ENCODE measurements at regions not wholly inside any gene's neighbourhood (a gene's known extent, or its start where the extent isn't known, plus 50 kb on each side); places are given as distances from the start of the nearest gene placed in this dataset.

DNA sequence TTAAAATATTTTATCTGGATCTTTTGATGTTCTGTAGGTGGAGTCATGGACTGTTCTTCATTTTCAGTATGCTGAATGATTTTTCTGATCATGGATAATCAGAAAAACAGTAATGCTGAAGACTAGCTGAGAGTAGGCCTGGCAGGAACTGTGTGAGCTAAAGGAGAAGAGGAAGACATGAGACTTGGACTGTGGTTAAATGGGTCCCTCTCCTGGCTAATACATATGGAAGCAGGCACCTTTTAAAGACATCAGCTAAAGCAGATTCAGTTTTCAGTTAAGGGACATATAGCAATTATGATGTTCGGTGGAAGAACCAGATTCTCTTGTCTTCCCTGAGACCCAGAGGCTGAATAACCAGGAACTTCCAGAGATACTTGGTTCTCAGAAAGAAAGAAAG lies 169.4 kb downstream of the OLFM4 start:
- H3K4me3 Mint-ChIP-seq (ENCODE audit: low read depth): no peak overlapping the region
- H3K36me3 Mint-ChIP-seq (ENCODE audit: insufficient read depth): no peaks in the 10 kb centered on the region
- DNase-seq (ENCODE audit: low spot score, unreplicated experiment): no peak
- peaks cover 34% of the 10 kb centered on the region for H3K27me3 Mint-ChIP-seq
- no peaks in the 10 kb centered on the region for H3K9me3 Mint-ChIP-seq (ENCODE audit: low read depth)
- no peak for TF ChIP-seq CTCF (IDR thresholded peaks at IDR 0.05; ENCODE audit: unreplicated experiment)
- no peaks in the 10 kb centered on the region for H3K4me1 Mint-ChIP-seq (ENCODE audit: low read depth)
- H3K27ac Mint-ChIP-seq: no peak overlapping the region

- Mint-ChIP-seq H3K36me3 (ENCODE audit: insufficient read depth) (no peaks in the 10 kb centered on the region), H3K27me3 (peaks cover 40% of the 10 kb centered on the region), H3K4me3 (ENCODE audit: low read depth) (no peak overlapping the region), H3K4me1 (ENCODE audit: low read depth) (no peaks in the 10 kb centered on the region), H3K27ac (no peak overlapping the region), H3K9me3 (ENCODE audit: low read depth) (no peaks in the 10 kb centered on the region)
- TF ChIP-seq CTCF (IDR thresholded peaks at IDR 0.05; ENCODE audit: unreplicated experiment): no peak
- no peak for DNase-seq (ENCODE audit: low spot score, unreplicated experiment)
Observed at GRCh38 chr13:53198736-53199135, 170.1 kb downstream of the OLFM4 start.

- no peak for TF ChIP-seq CTCF (IDR thresholded peaks at IDR 0.05; ENCODE audit: unreplicated experiment)
- peaks cover 54% of the 10 kb centered on the region for H3K27me3 Mint-ChIP-seq
- H3K36me3 Mint-ChIP-seq (ENCODE audit: insufficient read depth): no peaks in the 10 kb centered on the region
- no peaks in the 10 kb centered on the region for H3K9me3 Mint-ChIP-seq (ENCODE audit: low read depth)
- no peak overlapping the region for H3K27ac Mint-ChIP-seq
- H3K4me3 Mint-ChIP-seq (ENCODE audit: low read depth): no peak overlapping the region
- no peak for DNase-seq (ENCODE audit: low spot score, unreplicated experiment)
- H3K4me1 Mint-ChIP-seq (ENCODE audit: low read depth): no peaks in the 10 kb centered on the region
Observed at GRCh38 chr13:53200075-53200474, 171.5 kb downstream of the OLFM4 start.

DNA sequence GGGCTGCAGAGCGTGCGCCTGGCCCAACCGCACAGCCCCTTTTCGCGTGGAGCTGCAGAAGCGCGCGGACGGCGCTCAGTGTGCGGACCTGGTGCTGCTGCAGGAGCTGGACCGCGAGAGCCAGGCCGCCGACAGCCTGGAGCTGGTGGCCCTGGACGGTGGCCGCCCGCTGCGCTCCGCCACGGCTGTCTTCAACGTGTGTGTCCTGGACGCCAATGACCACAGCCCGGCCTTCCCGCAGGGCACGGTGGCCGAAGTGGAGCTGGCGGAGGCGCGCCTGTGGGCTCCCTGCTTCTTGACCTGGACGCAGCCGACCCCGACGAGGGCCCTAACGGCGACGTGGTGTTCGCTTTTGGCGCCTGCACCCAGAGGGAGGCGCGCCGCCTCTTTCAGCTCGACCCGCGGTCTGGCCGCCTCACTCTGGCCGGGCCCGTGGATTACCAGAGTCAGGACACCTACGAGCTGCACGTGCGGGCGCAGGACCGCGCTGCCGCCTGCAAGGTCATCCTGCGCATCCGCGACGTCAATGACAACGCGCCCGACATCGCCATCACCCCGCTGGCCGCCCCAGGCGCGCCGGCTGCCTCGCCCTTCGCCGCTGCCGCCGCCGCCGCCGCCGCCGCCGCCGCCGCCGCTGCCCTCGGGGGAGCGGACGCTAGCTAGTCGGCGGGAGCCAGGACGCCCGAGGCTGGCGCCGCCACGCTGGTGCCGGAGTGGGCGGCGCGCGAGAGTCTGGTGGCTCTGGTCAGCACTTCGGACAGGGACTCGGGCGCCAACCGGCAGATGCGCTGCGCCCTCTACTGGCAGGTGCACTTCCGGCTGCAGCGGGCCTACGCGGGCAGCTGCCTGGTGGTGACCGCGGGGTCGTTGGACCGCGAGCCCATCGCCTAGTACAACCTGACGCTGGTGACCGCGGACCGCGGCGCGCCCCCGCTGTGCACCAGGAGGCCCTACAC lies 172.2 kb downstream of the OLFM4 start:
- H3K36me3 Mint-ChIP-seq (ENCODE audit: insufficient read depth): no peaks in the 10 kb centered on the region
- H3K27me3 Mint-ChIP-seq: peaks cover 58% of the 10 kb centered on the region
- peak overlapping the region; percentile 44 for H3K4me3 Mint-ChIP-seq (ENCODE audit: low read depth)
- H3K9me3 Mint-ChIP-seq (ENCODE audit: low read depth): no peaks in the 10 kb centered on the region
- peak; percentile 73 for DNase-seq (ENCODE audit: low spot score, unreplicated experiment)
- H3K4me1 Mint-ChIP-seq (ENCODE audit: low read depth): no peaks in the 10 kb centered on the region
- no peak overlapping the region for H3K27ac Mint-ChIP-seq
- TF ChIP-seq CTCF (IDR thresholded peaks at IDR 0.05; ENCODE audit: unreplicated experiment): peak; percentile 96

GRCh38 chr13:53201454-53202225 lies 173.0 kb downstream of the OLFM4 start:
- TF ChIP-seq CTCF (IDR thresholded peaks at IDR 0.05; ENCODE audit: unreplicated experiment): peak; percentile 48
- H3K9me3 Mint-ChIP-seq (ENCODE audit: low read depth): no peaks in the 10 kb centered on the region
- H3K27me3 Mint-ChIP-seq: peaks cover 62% of the 10 kb centered on the region

More at GRCh38 chr13:53201454-53202225, 173.0 kb downstream of the OLFM4 start:
- peak; percentile 23 for DNase-seq (ENCODE audit: low spot score, unreplicated experiment)
- H3K4me1 Mint-ChIP-seq (ENCODE audit: low read depth): no peaks in the 10 kb centered on the region
- no peak overlapping the region for H3K4me3 Mint-ChIP-seq (ENCODE audit: low read depth)
- H3K36me3 Mint-ChIP-seq (ENCODE audit: insufficient read depth): no peaks in the 10 kb centered on the region
- H3K27ac Mint-ChIP-seq: no peak overlapping the region
